NCI-H128 (cell line): ENCODE measurements at regions not wholly inside any gene's neighbourhood (a gene's known extent, or its start where the extent isn't known, plus 50 kb on each side); places are given as distances from the start of the nearest gene placed in this dataset.
"Not testable (repeated sequence)": the region's sequence is repeated elsewhere in the genome, so short reads cannot be mapped to it uniquely, and the experiment has no call there.

Experiments
- DNase-seq: peaks from one replicate; lab custom pipeline; 2025; ENCODE audit not compliant: unreplicated experiment; lab: John Stamatoyannopoulos, UW

GRCh38 chr1:187038784-187039183 is 210.0 kb downstream of the PLA2G4A start:
- DNase-seq: no peak

GRCh38 chr1:187041104-187041503 is 212.4 kb downstream of the PLA2G4A start:
- DNase-seq: no peak

GRCh38 chr1:187042538-187042937 is 213.8 kb downstream of the PLA2G4A start:
- no peak for DNase-seq

GRCh38 chr1:187043433-187043832 is 214.7 kb downstream of the PLA2G4A start:
- not testable (repeated sequence) for DNase-seq

GRCh38 chr1:187044411-187044810 is 215.7 kb downstream of the PLA2G4A start:
- no peak for DNase-seq

- no peak for DNase-seq
These were observed 216.6 kb downstream of the PLA2G4A start for GRCh38 chr1:187045371-187045770.

- no peak for DNase-seq
These were observed 217.5 kb downstream of the PLA2G4A start for GRCh38 chr1:187046293-187046692.

- DNase-seq: no peak
These were observed 218.5 kb downstream of the PLA2G4A start for GRCh38 chr1:187047298-187047697.

GRCh38 chr1:187051618-187052232 is 223.0 kb downstream of the PLA2G4A start:
- peak; percentile 57 for DNase-seq

DNA sequence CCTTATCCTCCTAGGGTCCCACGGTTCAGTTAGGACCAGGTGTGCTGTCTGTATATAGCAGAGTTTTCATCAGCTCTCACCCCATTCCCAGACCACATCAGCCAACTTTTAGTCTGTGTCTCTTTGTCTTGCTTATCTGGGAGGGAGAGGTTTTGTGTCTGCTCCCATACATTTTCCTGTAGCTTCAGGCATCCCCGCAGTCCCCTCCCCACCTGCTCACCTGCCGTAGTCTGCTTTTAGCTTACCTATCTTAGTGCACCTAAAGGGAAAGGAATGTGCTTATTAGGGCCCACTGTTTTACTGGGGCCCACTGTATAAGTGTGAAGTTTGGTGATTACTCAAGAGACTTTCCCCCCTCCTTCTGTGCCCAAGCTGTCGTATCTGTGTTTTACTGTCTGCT is 225.1 kb downstream of the PLA2G4A start:
- DNase-seq: no peak

- DNase-seq: no peak
These were observed 226.4 kb downstream of the PLA2G4A start for GRCh38 chr1:187054862-187055757.

- DNase-seq: no peak
These were observed 234.5 kb downstream of the PLA2G4A start for GRCh38 chr1:187063271-187063670.

DNA sequence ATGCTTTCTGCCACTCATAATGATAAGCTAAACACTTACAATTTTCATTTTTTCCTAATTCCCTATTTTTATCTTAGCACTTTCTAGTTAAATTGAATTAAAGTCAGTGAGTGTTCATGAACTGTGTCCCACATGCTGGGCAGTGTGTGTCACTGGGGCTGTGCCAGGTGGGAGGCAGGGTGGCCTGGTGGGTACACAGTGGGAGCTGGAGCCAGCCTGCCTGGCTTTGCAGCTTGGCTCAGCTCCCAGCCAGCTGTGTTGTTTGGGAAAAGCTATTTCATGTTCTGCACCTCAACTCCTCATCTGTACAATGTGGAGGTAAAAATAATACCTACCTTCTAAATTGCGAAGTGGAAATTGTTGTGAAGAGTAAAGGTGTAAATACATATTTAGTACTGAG is 238.4 kb downstream of the PLA2G4A start:
- peak; percentile 78 for DNase-seq

- no peak for DNase-seq
These were observed 241.3 kb downstream of the PLA2G4A start for GRCh38 chr1:187070076-187070475.

DNA sequence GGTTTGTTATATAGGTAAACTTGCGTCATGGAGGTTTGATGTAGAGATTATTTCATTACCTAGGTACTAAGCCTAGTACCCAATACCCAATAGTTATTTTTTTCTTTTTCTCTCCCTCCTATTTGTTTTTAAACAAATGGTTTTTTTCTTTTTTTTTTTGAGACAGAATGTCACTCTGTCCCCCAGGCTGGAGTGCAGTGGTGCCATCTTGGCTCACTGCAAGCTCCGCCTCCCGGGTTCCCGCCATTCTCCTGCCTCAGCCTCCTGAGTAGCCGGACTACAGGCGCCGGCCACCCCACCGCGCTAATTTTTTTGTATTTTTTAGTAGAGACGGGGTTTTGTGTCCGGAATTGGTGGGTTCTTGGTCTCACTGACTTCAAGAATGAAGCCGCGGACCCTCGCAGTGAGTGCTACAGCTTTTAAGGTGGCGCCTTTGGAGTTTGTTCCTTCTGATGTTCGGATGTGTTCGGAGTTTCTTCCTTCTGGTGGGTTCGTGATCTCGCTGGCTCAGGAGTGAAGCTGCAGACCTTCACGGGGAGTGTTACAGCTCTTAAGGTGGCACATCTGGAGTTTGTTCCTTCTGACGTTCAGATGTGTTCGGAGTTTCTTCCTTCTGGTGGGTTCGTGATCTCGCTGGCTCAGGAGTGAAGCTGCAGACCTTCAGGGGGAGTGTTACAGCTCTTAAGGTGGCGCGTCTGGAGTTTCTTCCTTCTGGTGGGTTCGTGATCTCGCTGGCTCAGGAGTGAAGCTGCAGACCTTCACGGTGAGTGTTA is 243.7 kb downstream of the PLA2G4A start:
- not testable (repeated sequence) for DNase-seq

DNA sequence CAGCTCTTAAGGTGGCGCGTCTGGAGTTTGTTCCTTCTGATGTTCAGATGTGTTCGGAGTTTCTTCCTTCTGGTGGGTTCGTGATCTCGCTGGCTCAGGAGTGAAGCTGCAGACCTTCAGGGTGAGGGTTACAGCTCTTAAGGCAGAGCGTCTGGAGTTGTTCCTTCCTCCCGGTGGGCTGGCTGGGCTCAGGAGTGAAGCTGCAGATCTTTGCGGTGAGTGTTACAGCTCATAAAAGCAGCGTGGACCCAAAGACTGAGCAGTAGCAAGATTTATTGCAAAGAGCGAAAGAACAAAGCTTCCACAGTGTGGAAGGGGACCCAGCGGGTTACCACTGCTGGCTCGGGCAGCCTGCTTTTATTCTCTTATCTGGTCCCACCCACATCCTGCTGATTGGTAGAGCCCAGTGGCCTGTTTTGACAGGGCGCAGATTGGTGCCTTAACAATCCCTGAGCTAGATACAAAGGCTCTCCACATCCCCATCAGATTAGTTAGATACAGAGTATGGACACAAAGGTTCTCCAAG is 244.3 kb downstream of the PLA2G4A start:
- not testable (repeated sequence) for DNase-seq

GRCh38 chr1:187073634-187074245 is 245.0 kb downstream of the PLA2G4A start:
- not testable (repeated sequence) for DNase-seq

GRCh38 chr1:187074445-187075048 is 245.8 kb downstream of the PLA2G4A start:
- DNase-seq: no peak

DNA sequence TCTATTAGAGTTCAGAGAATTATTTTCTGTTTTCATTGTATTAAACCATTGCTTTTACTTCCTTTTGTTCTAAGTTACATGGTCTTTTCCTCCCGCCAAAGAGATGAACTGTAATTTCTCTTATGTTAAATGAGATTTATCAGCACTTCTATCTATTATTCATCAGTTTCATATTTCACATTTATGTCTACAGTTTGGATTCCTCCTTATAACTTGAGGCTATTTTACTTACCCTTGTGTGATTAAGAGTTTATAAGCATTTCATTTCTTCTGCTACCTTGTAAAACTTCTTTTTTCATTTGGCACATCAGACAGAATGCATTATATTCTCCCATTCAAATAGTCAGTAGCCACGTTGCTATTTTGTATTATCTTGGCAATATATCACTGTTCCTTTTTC is 248.2 kb downstream of the PLA2G4A start:
- DNase-seq: no peak

DNA sequence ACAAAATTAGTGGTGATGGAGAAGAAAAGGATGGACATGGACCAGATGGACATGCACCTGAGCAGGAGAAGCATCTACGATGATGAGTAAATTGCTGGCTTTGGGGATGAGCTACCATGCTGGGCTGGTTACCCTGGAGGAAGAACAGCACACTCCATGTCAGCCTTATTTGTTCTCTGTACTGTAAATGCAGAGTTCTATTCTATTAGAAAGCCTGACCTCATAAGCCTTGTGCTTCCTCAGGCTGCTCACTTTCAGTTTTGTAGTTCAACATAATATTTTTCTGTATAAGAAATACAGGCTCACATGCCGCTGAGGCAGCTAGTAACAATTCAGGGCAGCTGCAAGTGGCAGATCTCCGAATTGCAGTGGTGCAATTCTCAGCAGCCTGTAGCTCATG is 249.6 kb downstream of the PLA2G4A start:
- DNase-seq: no peak

GRCh38 chr1:187078916-187079315 is 250.2 kb downstream of the PLA2G4A start:
- no peak for DNase-seq
